ENCODE measurements at regions not wholly inside any gene's neighbourhood (a gene's known extent, or its start where the extent isn't known, plus 50 kb on each side); places are given as distances from the start of the nearest gene placed in this dataset.

GRCh38 chr5:125381290-125381689 lies 634.9 kb upstream of the ZNF608 start:
- TF ChIP-seq CTCF (IDR thresholded peaks at IDR 0.05) = no peak
- TF ChIP-seq POLR2A (IDR thresholded peaks at IDR 0.05) = no peak

All from lower leg skin (tissue), 3 donors.